ENCODE measurements at regions not wholly inside any gene's neighbourhood (a gene's known extent, or its start where the extent isn't known, plus 50 kb on each side); places are given as distances from the start of the nearest gene placed in this dataset.

GRCh38 chr2:129866391-129866790, 113.1 kb upstream of the RAB6C start:
- Histone ChIP-seq H3K4me1 (ENCODE audit: control insufficient read depth, insufficient read depth, low read length, poor library complexity, severe bottlenecking) (peaks cover 9% of the 10 kb centered on the region), H3K9me3 (ENCODE audit: control insufficient read depth, low read length) (no peaks in the 10 kb centered on the region), H3K4me3 (ENCODE audit: extremely low read depth, insufficient read depth, low read length, poor library complexity, severe bottlenecking) (no peak overlapping the region), H3K36me3 (ENCODE audit: control insufficient read depth, insufficient read depth, low read length) (no peaks in the 10 kb centered on the region), H3K27ac (ENCODE audit: low read depth, low read length, severe bottlenecking) (no peak overlapping the region)
- 95 to 100% methylated on average over 1 to 3 of the region's 3 CpGs for WGBS, 2 experiments (ENCODE audit: insufficient coverage in 2 of 2)

GRCh38 chr2:129868151-129868550, 111.3 kb upstream of the RAB6C start:
- 82 to 89% methylated on average over 4 to 6 of the region's 8 CpGs for WGBS, 2 experiments (ENCODE audit: insufficient coverage in 2 of 2)
- H3K4me3 ChIP-seq (ENCODE audit: extremely low read depth, insufficient read depth, low read length, poor library complexity, severe bottlenecking) = no peak overlapping the region
- peaks cover 9% of the 10 kb centered on the region for H3K4me1 ChIP-seq (ENCODE audit: control insufficient read depth, insufficient read depth, low read length, poor library complexity, severe bottlenecking)
- no peaks in the 10 kb centered on the region for H3K36me3 ChIP-seq (ENCODE audit: control insufficient read depth, insufficient read depth, low read length)
- H3K9me3 ChIP-seq (ENCODE audit: control insufficient read depth, low read length) = no peaks in the 10 kb centered on the region
- no peak overlapping the region for H3K27ac ChIP-seq (ENCODE audit: low read depth, low read length, severe bottlenecking)

DNA sequence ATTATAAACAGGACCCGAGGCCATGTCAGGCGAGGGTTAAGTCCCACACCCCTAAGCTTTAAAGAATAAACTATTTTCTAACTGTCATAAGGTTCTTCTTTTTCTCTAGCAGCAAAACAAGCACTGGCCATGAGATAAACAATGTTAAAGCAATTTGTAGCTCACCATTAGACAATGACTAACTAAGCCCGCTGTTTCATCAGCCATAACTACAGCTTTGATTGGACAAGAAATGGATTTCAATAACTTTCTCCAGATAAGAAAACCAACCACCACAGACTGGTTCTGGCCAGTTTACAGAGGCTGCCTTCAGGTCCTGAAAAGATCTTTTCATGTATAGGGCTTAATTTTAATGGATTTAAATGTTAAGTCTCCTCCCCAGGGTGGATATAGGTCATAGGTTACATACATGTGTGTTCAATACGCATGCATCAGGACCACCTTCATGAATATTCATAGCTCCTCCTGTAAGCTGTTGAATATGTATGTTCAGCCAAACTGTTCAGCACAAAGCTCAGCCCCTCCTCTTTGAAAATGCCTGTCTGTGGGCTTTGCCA, 108.7 kb upstream of the RAB6C start:
- no peaks in the 10 kb centered on the region for H3K36me3 ChIP-seq (ENCODE audit: control insufficient read depth, insufficient read depth, low read length)
- WGBS, 2 experiments (ENCODE audit: insufficient coverage in 2 of 2) = 86 to 100% methylated on average over 1 to 3 of the region's 4 CpGs
- no peak overlapping the region for H3K4me3 ChIP-seq (ENCODE audit: extremely low read depth, insufficient read depth, low read length, poor library complexity, severe bottlenecking)
- H3K27ac ChIP-seq (ENCODE audit: low read depth, low read length, severe bottlenecking) = no peak overlapping the region
- H3K9me3 ChIP-seq (ENCODE audit: control insufficient read depth, low read length) = no peaks in the 10 kb centered on the region
- H3K4me1 ChIP-seq (ENCODE audit: control insufficient read depth, insufficient read depth, low read length, poor library complexity, severe bottlenecking) = no peaks in the 10 kb centered on the region

DNA sequence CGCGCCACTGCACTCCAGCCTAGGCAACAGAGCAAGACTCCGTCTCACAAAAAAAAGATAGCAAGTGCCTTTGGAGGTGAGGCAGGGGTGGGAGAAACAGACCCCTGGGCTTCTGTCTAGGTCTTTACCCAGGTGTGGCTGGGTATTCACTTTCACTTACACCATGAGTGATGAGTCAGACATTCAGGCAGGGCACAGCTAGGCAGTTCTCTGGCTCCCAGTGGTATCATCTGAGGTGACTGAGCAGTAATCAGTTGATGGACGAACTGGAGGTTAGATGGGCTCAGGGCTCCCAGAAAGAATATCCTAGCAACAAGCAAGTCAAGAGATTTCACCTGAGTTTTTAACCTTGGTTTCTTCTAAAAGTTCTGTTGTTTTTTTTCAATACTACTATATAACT, 107.0 kb upstream of the RAB6C start:
- H3K4me1 ChIP-seq (ENCODE audit: control insufficient read depth, insufficient read depth, low read length, poor library complexity, severe bottlenecking) = no peaks in the 10 kb centered on the region
- H3K27ac ChIP-seq (ENCODE audit: low read depth, low read length, severe bottlenecking) = no peak overlapping the region
- 91 to 97% methylated on average over 3 to 4 of the region's 4 CpGs for WGBS, 2 experiments (ENCODE audit: insufficient coverage in 2 of 2)
- no peaks in the 10 kb centered on the region for H3K36me3 ChIP-seq (ENCODE audit: control insufficient read depth, insufficient read depth, low read length)
- H3K9me3 ChIP-seq (ENCODE audit: control insufficient read depth, low read length) = no peaks in the 10 kb centered on the region
- no peak overlapping the region for H3K4me3 ChIP-seq (ENCODE audit: extremely low read depth, insufficient read depth, low read length, poor library complexity, severe bottlenecking)

GRCh38 chr2:129876541-129876940, 102.9 kb upstream of the RAB6C start:
- no peaks in the 10 kb centered on the region for H3K9me3 ChIP-seq (ENCODE audit: control insufficient read depth, low read length)
- WGBS, 2 experiments (ENCODE audit: insufficient coverage in 2 of 2) = 81 to 89% methylated on average over 6 to 7 of the region's 7 CpGs
- H3K4me3 ChIP-seq (ENCODE audit: extremely low read depth, insufficient read depth, low read length, poor library complexity, severe bottlenecking) = peak overlapping the region; percentile 49
- H3K36me3 ChIP-seq (ENCODE audit: control insufficient read depth, insufficient read depth, low read length) = no peaks in the 10 kb centered on the region
- no peaks in the 10 kb centered on the region for H3K4me1 ChIP-seq (ENCODE audit: control insufficient read depth, insufficient read depth, low read length, poor library complexity, severe bottlenecking)
- no peak overlapping the region for H3K27ac ChIP-seq (ENCODE audit: low read depth, low read length, severe bottlenecking)

- 7 to 24% methylated on average over 2 to 6 of the region's 20 CpGs for WGBS, 2 experiments (ENCODE audit: insufficient coverage in 2 of 2)
- peak overlapping the region; percentile 49 for H3K4me3 ChIP-seq (ENCODE audit: extremely low read depth, insufficient read depth, low read length, poor library complexity, severe bottlenecking)
- H3K9me3 ChIP-seq (ENCODE audit: control insufficient read depth, low read length) = no peaks in the 10 kb centered on the region
- no peak overlapping the region for H3K27ac ChIP-seq (ENCODE audit: low read depth, low read length, severe bottlenecking)
- H3K36me3 ChIP-seq (ENCODE audit: control insufficient read depth, insufficient read depth, low read length) = no peaks in the 10 kb centered on the region
- no peaks in the 10 kb centered on the region for H3K4me1 ChIP-seq (ENCODE audit: control insufficient read depth, insufficient read depth, low read length, poor library complexity, severe bottlenecking)
Measured at GRCh38 chr2:129877289-129877741, 102.2 kb upstream of the RAB6C start.

- no peaks in the 10 kb centered on the region for H3K9me3 ChIP-seq (ENCODE audit: control insufficient read depth, low read length)
- peak overlapping the region; percentile 26 for H3K4me3 ChIP-seq (ENCODE audit: extremely low read depth, insufficient read depth, low read length, poor library complexity, severe bottlenecking)
- H3K27ac ChIP-seq (ENCODE audit: low read depth, low read length, severe bottlenecking) = no peak overlapping the region
- no peaks in the 10 kb centered on the region for H3K36me3 ChIP-seq (ENCODE audit: control insufficient read depth, insufficient read depth, low read length)
- H3K4me1 ChIP-seq (ENCODE audit: control insufficient read depth, insufficient read depth, low read length, poor library complexity, severe bottlenecking) = no peaks in the 10 kb centered on the region
- WGBS, 2 experiments (ENCODE audit: insufficient coverage in 2 of 2) = 60 to 83% methylated on average over 31 to 47 of the region's 50 CpGs
Measured at GRCh38 chr2:129877795-129878775, 101.4 kb upstream of the RAB6C start.

GRCh38 chr2:129879614-129880180, 99.8 kb upstream of the RAB6C start:
- Histone ChIP-seq H3K4me3 (ENCODE audit: extremely low read depth, insufficient read depth, low read length, poor library complexity, severe bottlenecking) (no peak overlapping the region), H3K36me3 (ENCODE audit: control insufficient read depth, insufficient read depth, low read length) (no peaks in the 10 kb centered on the region), H3K27ac (ENCODE audit: low read depth, low read length, severe bottlenecking) (no peak overlapping the region), H3K4me1 (ENCODE audit: control insufficient read depth, insufficient read depth, low read length, poor library complexity, severe bottlenecking) (no peaks in the 10 kb centered on the region), H3K9me3 (ENCODE audit: control insufficient read depth, low read length) (no peaks in the 10 kb centered on the region)
- 89 to 96% methylated on average over 6 to 7 of the region's 9 CpGs for WGBS, 2 experiments (ENCODE audit: insufficient coverage in 2 of 2)

GRCh38 chr2:129880309-129880708, 99.2 kb upstream of the RAB6C start:
- Histone ChIP-seq H3K4me3 (ENCODE audit: extremely low read depth, insufficient read depth, low read length, poor library complexity, severe bottlenecking) (no peak overlapping the region), H3K4me1 (ENCODE audit: control insufficient read depth, insufficient read depth, low read length, poor library complexity, severe bottlenecking) (no peaks in the 10 kb centered on the region), H3K27ac (ENCODE audit: low read depth, low read length, severe bottlenecking) (no peak overlapping the region), H3K9me3 (ENCODE audit: control insufficient read depth, low read length) (no peaks in the 10 kb centered on the region), H3K36me3 (ENCODE audit: control insufficient read depth, insufficient read depth, low read length) (no peaks in the 10 kb centered on the region)
- 91 to 100% methylated on average over 5 of the region's 5 CpGs for WGBS, 2 experiments (ENCODE audit: insufficient coverage in 2 of 2)

GRCh38 chr2:129880971-129881370, 98.5 kb upstream of the RAB6C start:
- Histone ChIP-seq H3K4me1 (ENCODE audit: control insufficient read depth, insufficient read depth, low read length, poor library complexity, severe bottlenecking) (no peaks in the 10 kb centered on the region), H3K9me3 (ENCODE audit: control insufficient read depth, low read length) (no peaks in the 10 kb centered on the region), H3K36me3 (ENCODE audit: control insufficient read depth, insufficient read depth, low read length) (no peaks in the 10 kb centered on the region), H3K27ac (ENCODE audit: low read depth, low read length, severe bottlenecking) (no peak overlapping the region), H3K4me3 (ENCODE audit: extremely low read depth, insufficient read depth, low read length, poor library complexity, severe bottlenecking) (no peak overlapping the region)
- WGBS, 2 experiments (ENCODE audit: insufficient coverage in 2 of 2) = 97 to 100% methylated on average over 2 to 5 of the region's 6 CpGs
